C4-2B (cell line): ENCODE measurements at regions not wholly inside any gene's neighbourhood (a gene's known extent, or its start where the extent isn't known, plus 50 kb on each side); places are given as distances from the start of the nearest gene placed in this dataset.

Experiments
- ZFX ChIP-seq: fragments of 450-650 bp; IDR thresholded peaks from 2 replicates; pipeline ENCODE4 v1.6.1; 2017
- TF ChIP-seq, protein P1 (sequence below): fragments of 450-650 bp; conservative IDR thresholded peaks from 2 replicates; pipeline ENCODE4 v1.5.1; 2017; ENCODE audit warnings: mild to moderate bottlenecking

- TF ChIP-seq, protein P1, sequence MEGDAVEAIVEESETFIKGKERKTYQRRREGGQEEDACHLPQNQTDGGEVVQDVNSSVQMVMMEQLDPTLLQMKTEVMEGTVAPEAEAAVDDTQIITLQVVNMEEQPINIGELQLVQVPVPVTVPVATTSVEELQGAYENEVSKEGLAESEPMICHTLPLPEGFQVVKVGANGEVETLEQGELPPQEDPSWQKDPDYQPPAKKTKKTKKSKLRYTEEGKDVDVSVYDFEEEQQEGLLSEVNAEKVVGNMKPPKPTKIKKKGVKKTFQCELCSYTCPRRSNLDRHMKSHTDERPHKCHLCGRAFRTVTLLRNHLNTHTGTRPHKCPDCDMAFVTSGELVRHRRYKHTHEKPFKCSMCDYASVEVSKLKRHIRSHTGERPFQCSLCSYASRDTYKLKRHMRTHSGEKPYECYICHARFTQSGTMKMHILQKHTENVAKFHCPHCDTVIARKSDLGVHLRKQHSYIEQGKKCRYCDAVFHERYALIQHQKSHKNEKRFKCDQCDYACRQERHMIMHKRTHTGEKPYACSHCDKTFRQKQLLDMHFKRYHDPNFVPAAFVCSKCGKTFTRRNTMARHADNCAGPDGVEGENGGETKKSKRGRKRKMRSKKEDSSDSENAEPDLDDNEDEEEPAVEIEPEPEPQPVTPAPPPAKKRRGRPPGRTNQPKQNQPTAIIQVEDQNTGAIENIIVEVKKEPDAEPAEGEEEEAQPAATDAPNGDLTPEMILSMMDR = no peak
- TF ChIP-seq ZFX = no peak
These were observed 872.6 kb downstream of the FSTL5 start for GRCh38 chr4:161291222-161291621.
